ENCODE measurements at regions not wholly inside any gene's neighbourhood (a gene's known extent, or its start where the extent isn't known, plus 50 kb on each side); places are given as distances from the start of the nearest gene placed in this dataset.

DNA sequence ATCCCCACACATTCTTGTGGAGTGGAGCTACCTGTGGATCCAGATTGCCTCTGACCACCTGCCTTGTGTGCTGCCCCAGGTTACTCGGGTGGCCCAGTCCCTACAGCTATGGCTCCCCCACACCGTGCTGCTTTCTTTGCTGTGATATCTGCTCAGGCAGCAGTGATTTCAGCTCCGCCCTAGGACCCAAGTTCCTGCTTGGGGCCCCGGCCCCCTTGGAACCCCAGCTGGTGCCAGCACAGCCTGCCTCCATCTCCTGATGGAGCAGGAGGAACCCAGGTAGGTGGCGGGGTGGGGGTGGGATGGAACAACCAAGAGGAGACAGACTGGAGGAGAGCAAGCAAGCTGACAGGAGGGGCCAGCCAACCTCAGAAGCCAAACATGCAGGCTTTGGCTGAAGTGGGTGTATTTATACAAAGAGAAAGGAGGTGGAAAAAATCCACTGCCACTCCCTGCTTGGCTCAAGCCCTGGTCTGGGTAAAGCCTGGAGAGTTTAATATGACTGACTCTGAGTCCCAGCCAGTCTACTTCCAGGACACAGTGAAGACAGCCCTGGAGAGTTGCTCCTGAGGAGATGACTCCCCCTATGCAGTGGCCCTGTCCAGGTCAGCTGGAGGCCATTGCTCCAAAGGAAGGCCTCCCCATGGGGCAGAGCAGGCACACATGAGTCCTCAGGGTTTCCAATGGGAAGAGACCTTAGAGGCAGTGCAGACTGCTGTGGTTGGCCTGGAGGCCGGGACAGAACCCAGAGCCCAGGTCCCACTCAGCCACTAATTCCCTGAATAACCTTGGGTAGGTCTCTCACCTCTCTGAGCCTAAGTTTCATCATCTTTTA lies 197.1 kb upstream of the MAMLD1 start:
- Histone ChIP-seq H3K4me3 (no peak overlapping the region), H3K9me3 (no peaks in the 10 kb centered on the region), H3K27me3 (no peaks in the 10 kb centered on the region), H3K36me3 (no peaks in the 10 kb centered on the region), H3K4me1 (no peaks in the 10 kb centered on the region), H3K27ac (no peak overlapping the region)
- no peak for DNase-seq
- TF ChIP-seq POLR2A (IDR thresholded peaks at IDR 0.05) (no peak), CTCF (IDR thresholded peaks at IDR 0.05) (no peak)
- intact Hi-C loops (cut with DNase I; ENCODE audit: low total_unique reads) = no loop called here

DNA sequence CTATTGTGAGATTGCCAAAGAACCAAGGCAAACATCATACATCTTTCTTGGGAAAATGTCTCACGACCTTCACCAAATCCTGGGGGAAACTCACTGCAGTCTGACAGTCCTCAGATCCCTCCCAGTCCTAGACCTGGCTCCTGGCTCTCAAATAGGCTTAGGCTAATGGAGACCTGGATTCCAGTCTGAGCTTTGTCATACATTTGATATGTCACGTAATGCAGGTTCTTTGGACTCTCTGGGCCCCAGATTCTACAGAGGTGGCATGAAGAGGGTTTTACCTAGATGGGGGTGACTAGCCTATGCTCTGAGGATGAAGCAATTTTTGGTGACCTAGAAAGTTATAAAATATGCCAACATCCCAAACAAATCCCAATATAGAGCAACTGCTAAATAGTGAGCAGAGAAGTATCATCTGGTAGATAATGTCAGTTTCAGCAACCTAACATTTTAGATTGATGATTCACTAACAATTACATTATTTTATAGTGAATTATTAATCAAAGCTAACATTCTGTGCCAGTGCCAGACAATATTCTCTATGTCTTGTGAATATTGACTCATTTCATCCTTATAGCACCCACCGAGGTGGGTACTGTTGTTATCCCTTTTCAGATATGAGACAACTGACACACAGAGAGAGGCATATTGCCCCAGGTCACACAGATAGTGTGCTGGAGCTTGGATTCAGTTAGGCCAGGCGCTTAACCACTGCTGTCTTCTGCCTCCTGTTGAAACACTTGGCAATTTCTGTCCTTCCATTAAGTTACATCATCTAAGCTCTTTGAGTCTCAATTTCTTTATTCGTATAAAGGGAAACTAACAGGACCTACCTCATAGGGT lies 195.4 kb upstream of the MAMLD1 start:
- no peak for DNase-seq
- Histone ChIP-seq H3K27ac (no peak overlapping the region), H3K36me3 (no peaks in the 10 kb centered on the region), H3K9me3 (no peaks in the 10 kb centered on the region), H3K4me1 (no peaks in the 10 kb centered on the region), H3K27me3 (no peaks in the 10 kb centered on the region), H3K4me3 (no peak overlapping the region)
- intact Hi-C loops (cut with DNase I; ENCODE audit: low total_unique reads) = no loop called here
- TF ChIP-seq CTCF (IDR thresholded peaks at IDR 0.05) = no peak
- TF ChIP-seq POLR2A (IDR thresholded peaks at IDR 0.05) = no peak

DNA sequence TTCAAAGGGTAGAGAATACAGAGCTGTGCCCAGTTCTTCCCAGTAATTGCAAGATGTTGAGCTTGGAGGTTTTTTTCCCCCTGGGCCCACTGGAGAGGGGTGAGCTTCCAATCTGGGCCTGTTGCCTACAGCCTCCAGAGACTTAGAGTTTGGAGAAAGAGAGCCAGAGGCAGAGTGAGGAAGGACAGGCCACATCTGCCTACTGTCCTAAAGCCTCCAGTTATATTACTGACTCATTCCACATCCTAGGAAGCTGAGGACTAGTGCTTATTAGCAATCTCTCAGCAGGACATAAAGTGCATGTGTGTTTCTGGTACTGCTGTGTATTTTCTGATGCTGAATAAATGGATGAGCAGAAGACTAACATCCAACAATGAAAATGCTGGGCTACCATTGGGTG lies 181.0 kb upstream of the MAMLD1 start:
- intact Hi-C loops (cut with DNase I; ENCODE audit: low total_unique reads) = no loop called here

GRCh38 chrX:150184491-150184890 lies 178.6 kb upstream of the MAMLD1 start:
- Histone ChIP-seq H3K9me3 (no peaks in the 10 kb centered on the region), H3K27me3 (no peaks in the 10 kb centered on the region), H3K36me3 (no peaks in the 10 kb centered on the region), H3K27ac (no peak overlapping the region), H3K4me1 (no peaks in the 10 kb centered on the region), H3K4me3 (no peak overlapping the region)
- no peak for DNase-seq
- intact Hi-C loops (cut with DNase I; ENCODE audit: low total_unique reads) = no loop called here
- no peak for TF ChIP-seq CTCF (IDR thresholded peaks at IDR 0.05)
- TF ChIP-seq POLR2A (IDR thresholded peaks at IDR 0.05) = no peak

More for the DNA sequence above, 181.0 kb upstream of the MAMLD1 start:
- Histone ChIP-seq H3K4me1 (no peaks in the 10 kb centered on the region), H3K27me3 (no peaks in the 10 kb centered on the region), H3K27ac (no peak overlapping the region), H3K36me3 (no peaks in the 10 kb centered on the region), H3K4me3 (no peak overlapping the region), H3K9me3 (no peaks in the 10 kb centered on the region)
- DNase-seq = no peak
- TF ChIP-seq POLR2A (IDR thresholded peaks at IDR 0.05) (no peak), CTCF (IDR thresholded peaks at IDR 0.05) (no peak)

DNA sequence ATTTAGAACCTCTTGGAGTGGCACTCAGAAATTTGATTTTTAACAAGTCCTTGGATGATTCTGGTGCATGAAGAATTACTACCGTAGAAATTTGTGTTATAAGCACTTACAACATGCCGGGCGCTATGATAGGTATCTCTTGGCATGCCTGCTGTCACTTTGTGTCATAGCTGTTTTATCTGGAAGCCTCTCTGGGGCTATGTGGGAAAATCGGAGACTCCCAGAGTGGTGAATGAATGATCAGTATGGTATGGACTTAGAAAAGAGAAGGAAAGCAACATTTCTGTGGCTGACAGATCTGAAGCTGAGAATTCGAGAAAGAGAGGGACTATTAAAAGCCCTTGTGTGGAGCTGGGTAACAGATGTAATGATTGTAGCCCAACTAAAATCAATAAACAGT lies 177.4 kb upstream of the MAMLD1 start:
- Histone ChIP-seq H3K36me3 (no peaks in the 10 kb centered on the region), H3K27ac (no peak overlapping the region), H3K9me3 (no peaks in the 10 kb centered on the region), H3K27me3 (no peaks in the 10 kb centered on the region), H3K4me3 (no peak overlapping the region), H3K4me1 (no peaks in the 10 kb centered on the region)
- TF ChIP-seq CTCF (IDR thresholded peaks at IDR 0.05) (no peak), POLR2A (IDR thresholded peaks at IDR 0.05) (no peak)
- no peak for DNase-seq
- intact Hi-C loops (cut with DNase I; ENCODE audit: low total_unique reads) = no loop called here
